ENCODE measurements at regions not wholly inside any gene's neighbourhood (a gene's known extent, or its start where the extent isn't known, plus 50 kb on each side); places are given as distances from the start of the nearest gene placed in this dataset.
"Not testable (repeated sequence)": the region's sequence is repeated elsewhere in the genome, so short reads cannot be mapped to it uniquely, and the experiment has no call there.

DNA sequence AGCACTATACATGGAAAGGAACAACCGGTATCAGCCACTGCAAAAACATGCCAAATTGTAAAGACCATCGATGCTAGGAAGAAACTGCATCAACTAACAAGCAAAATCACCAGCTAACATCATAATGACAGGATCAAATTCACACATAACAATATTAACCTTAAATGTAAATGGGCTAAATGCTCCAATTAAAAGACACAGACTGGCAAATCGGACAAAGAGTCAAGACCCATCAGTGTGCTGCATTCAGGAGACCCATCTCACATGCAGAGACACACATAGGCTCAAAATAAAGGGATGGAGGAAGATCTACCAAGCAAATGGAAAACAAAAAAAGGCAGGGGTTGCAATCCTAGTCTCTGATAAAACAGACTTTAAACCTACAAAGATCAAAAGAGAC, 413.8 kb downstream of the ZEB2 start:
- H3K4me3 ChIP-seq (ENCODE audit: low read depth in 1 of 2, low read length in 2 of 2); H3K27ac ChIP-seq (ENCODE audit: low read depth, low read length); H3K9ac ChIP-seq (ENCODE audit: low read length); H3K4me1 ChIP-seq (ENCODE audit: insufficient read depth, low read length); H3K9me3 ChIP-seq (ENCODE audit: low read length); H3K27me3 ChIP-seq (ENCODE audit: control insufficient read depth in 1 of 2, insufficient read depth in 2 of 2, low read length in 2 of 2); H3K36me3 ChIP-seq (ENCODE audit: insufficient read depth, low read length): not testable (repeated sequence)

DNA sequence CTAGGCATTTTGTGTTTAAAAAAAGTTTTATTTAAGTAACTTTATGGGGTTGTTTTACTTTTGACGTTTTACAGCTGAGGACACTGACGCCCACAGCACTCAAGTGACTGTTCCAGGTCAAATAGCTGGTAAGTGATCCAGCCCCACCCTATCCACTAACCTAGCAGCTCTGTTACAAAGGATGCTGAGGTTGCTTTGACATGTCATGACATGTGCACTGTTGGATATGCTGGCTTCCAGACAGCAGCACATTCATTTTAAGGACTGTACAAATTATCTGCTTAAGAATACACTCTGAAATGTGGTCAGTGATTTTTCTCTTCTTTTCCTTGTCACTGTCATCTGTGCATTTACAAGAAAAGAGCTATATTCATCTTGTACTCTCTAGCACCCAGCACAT, 417.5 kb downstream of the ZEB2 start:
- Histone ChIP-seq H3K9ac (ENCODE audit: low read length) (no peak overlapping the region), H3K4me3 (ENCODE audit: low read depth in 1 of 2, low read length in 2 of 2) (no peak overlapping the region), H3K36me3 (ENCODE audit: insufficient read depth, low read length) (no peaks in the 10 kb centered on the region), H3K27me3 (ENCODE audit: control insufficient read depth in 1 of 2, insufficient read depth in 2 of 2, low read length in 2 of 2) (no peaks in the 10 kb centered on the region), H3K9me3 (ENCODE audit: low read length) (no peaks in the 10 kb centered on the region), H3K4me1 (ENCODE audit: insufficient read depth, low read length) (no peaks in the 10 kb centered on the region), H3K27ac (ENCODE audit: low read depth, low read length) (no peak overlapping the region)

DNA sequence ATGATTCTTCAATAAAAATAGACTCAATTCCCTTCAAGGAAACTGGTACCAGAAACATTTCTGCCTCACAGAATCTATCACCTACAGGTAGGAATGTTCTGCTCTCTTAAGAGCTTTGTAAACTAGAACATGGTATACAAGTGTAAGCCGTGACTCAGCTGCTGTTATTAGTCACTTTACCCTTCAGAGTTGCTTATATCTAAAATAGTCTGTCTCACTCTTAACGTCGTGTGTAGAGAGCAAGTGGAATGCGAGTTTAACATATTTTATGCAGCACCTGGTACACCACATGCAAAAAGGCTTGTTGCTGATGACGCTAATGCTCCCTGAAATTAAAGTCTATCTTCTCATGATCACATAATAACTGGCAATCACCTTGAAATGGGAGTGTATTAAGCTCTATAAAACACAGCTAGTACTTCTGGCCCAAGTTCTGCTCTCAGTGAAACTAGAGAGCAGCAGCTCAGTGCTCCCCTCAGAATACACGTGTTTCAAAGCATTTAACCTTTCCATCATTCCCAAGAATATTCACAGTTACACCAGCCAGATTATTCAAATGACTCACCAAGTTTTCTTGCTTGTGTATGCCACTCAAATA, 420.0 kb downstream of the ZEB2 start:
- Histone ChIP-seq H3K36me3 (ENCODE audit: insufficient read depth, low read length) (no peaks in the 10 kb centered on the region), H3K4me1 (ENCODE audit: insufficient read depth, low read length) (no peaks in the 10 kb centered on the region), H3K9me3 (ENCODE audit: low read length) (no peaks in the 10 kb centered on the region), H3K9ac (ENCODE audit: low read length) (no peak overlapping the region), H3K4me3 (ENCODE audit: low read depth in 1 of 2, low read length in 2 of 2) (no peak overlapping the region), H3K27me3 (ENCODE audit: control insufficient read depth in 1 of 2, insufficient read depth in 2 of 2, low read length in 2 of 2) (no peaks in the 10 kb centered on the region), H3K27ac (ENCODE audit: low read depth, low read length) (no peak overlapping the region)

DNA sequence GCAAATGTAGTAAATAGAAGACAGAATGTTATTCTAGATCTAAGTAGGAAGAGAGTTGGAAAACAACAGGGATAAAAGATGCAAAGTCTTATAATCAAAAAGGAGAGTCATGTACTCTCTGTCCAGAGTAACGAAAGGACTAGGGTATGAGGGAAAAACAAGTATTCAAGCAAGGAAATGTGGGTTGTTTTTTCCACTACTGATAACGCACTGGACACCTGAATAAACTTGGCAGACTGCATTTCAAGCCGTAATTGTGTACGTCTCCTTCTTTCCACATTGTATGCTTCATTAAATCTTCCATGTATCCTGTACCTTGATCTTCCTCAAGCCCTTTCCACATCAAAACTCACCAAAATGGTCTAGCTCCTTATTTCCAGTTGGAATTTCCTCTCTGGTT, 420.6 kb downstream of the ZEB2 start:
- Histone ChIP-seq H3K4me1 (ENCODE audit: insufficient read depth, low read length) (no peaks in the 10 kb centered on the region), H3K27me3 (ENCODE audit: control insufficient read depth in 1 of 2, insufficient read depth in 2 of 2, low read length in 2 of 2) (no peaks in the 10 kb centered on the region), H3K4me3 (ENCODE audit: low read depth in 1 of 2, low read length in 2 of 2) (no peak overlapping the region), H3K9me3 (ENCODE audit: low read length) (no peaks in the 10 kb centered on the region), H3K9ac (ENCODE audit: low read length) (no peak overlapping the region), H3K36me3 (ENCODE audit: insufficient read depth, low read length) (no peaks in the 10 kb centered on the region), H3K27ac (ENCODE audit: low read depth, low read length) (no peak overlapping the region)

DNA sequence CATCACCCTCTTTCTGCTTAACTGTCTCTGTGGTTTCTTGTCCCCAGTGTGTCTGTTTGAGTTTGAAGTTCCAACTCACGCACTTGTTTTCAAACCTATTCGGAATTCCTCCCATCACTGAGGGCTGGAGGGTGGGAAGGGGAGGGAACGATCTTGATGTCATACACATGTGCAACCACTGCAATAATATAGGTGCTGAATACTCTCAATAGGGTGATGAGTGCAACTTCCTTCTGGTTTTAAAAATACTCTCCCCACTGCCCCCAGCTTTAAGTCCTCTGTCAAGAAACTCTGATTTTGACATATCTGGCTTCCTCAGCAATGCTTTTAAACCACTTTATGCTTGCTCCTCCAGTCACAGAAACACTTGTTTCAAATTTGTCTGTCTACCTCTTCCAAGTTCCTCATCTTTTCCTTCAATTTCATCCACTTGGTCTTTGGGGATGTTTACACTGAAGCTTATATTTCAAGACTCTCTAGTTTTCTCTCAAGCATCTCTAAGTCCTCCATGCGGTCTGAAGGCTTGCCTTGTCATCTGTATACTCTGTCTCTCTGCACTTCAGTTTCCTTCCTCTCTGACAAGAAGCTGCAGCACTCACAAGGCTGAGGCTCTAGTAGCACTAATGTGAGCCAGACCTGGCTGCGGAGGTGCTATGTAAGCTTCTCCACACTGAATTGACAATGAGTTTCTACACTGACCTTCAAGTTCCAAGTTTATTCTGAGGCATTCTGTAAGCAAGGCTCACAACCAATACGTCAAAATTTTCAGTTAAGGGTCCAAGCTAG, 422.3 kb downstream of the ZEB2 start:
- H3K9me3 ChIP-seq (ENCODE audit: low read length), result no peaks in the 10 kb centered on the region
- H3K27me3 ChIP-seq (ENCODE audit: control insufficient read depth in 1 of 2, insufficient read depth in 2 of 2, low read length in 2 of 2), result no peaks in the 10 kb centered on the region
- no peaks in the 10 kb centered on the region for H3K36me3 ChIP-seq (ENCODE audit: insufficient read depth, low read length)
- H3K27ac ChIP-seq (ENCODE audit: low read depth, low read length), result no peak overlapping the region
- no peak overlapping the region for H3K4me3 ChIP-seq (ENCODE audit: low read depth in 1 of 2, low read length in 2 of 2)
- H3K9ac ChIP-seq (ENCODE audit: low read length), result no peak overlapping the region
- no peaks in the 10 kb centered on the region for H3K4me1 ChIP-seq (ENCODE audit: insufficient read depth, low read length)

DNA sequence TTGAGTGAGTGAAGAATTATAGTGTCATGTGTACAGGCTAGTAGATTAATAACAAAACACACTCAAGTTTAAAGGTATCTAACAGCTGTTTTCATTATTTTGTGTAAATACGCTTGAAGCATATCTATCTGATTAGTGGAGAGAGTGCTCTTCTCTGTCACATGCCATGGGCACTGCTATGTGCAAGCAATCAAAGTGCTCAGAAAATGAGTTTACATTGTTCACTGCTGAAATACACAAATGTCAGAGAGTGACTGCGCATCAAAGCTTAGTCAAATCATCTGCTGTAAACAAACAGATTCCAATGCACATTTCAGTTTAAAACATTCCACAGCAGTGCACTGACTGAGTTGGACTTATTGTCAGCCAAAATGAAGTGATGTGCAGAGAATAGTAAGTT, 423.4 kb downstream of the ZEB2 start:
- Histone ChIP-seq H3K27me3 (ENCODE audit: control insufficient read depth in 1 of 2, insufficient read depth in 2 of 2, low read length in 2 of 2) (no peaks in the 10 kb centered on the region), H3K4me1 (ENCODE audit: insufficient read depth, low read length) (no peaks in the 10 kb centered on the region), H3K4me3 (ENCODE audit: low read depth in 1 of 2, low read length in 2 of 2) (no peak overlapping the region), H3K9me3 (ENCODE audit: low read length) (no peaks in the 10 kb centered on the region), H3K27ac (ENCODE audit: low read depth, low read length) (no peak overlapping the region), H3K36me3 (ENCODE audit: insufficient read depth, low read length) (no peaks in the 10 kb centered on the region), H3K9ac (ENCODE audit: low read length) (no peak overlapping the region)

DNA sequence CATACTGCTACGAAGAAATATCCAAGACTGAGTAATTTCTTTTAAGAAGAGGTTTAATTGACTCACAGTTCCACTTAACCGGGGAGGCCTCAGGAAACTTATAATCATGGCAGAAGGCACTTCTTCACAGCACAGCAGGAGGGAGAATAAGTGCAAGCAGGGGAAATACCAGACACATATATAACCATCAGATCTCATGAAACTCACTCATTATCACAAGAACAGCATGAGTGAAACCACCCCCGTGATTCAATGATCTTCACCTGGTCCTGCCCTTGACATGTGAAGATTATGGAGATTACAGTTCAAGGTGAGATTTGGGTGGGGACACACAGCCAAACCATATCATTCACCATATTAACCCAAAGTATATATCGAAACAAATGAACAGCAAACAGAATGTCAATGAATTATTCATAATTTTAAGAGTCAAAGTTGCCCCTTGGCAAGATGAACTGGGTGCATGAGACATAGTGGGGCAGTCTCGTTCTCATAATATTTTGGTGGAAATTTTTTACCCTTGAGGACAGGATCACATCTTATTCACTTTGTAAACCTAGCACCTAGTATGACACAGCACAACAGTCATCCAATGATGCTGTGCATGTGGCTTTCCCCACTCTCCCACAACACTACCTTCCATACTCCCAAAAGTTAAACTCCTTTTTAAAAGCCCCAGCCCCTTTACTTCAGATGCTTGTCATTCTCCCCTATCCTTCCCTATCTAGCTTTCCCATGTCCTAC, 425.3 kb downstream of the ZEB2 start:
- Histone ChIP-seq H3K36me3 (ENCODE audit: insufficient read depth, low read length) (no peaks in the 10 kb centered on the region), H3K27ac (ENCODE audit: low read depth, low read length) (no peak overlapping the region), H3K9ac (ENCODE audit: low read length) (no peak overlapping the region), H3K4me3 (ENCODE audit: low read depth in 1 of 2, low read length in 2 of 2) (no peak overlapping the region), H3K4me1 (ENCODE audit: insufficient read depth, low read length) (no peaks in the 10 kb centered on the region), H3K27me3 (ENCODE audit: control insufficient read depth in 1 of 2, insufficient read depth in 2 of 2, low read length in 2 of 2) (no peaks in the 10 kb centered on the region), H3K9me3 (ENCODE audit: low read length) (no peaks in the 10 kb centered on the region)

DNA sequence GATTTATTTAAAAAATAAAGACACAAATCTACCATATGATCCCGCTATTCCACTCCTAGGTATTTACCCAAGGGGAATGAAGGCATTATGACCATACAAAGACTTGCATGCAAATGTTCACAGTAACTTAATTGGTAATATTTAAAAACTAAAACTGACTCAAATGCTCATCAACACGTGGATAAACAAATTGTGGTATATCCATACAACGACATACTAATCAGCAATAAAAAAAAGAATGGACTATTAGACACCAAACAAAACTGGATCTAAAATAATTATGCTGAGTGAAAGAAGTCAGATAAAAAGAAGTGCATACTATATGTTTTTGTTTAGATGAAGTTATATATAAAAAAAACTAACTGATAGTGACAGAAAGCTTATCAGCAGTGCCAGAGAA, 428.3 kb downstream of the ZEB2 start:
- Histone ChIP-seq H3K9me3 (ENCODE audit: low read length) (no peaks in the 10 kb centered on the region), H3K27me3 (ENCODE audit: control insufficient read depth in 1 of 2, insufficient read depth in 2 of 2, low read length in 2 of 2) (no peaks in the 10 kb centered on the region), H3K27ac (ENCODE audit: low read depth, low read length) (no peak overlapping the region), H3K4me3 (ENCODE audit: low read depth in 1 of 2, low read length in 2 of 2) (no peak overlapping the region), H3K36me3 (ENCODE audit: insufficient read depth, low read length) (no peaks in the 10 kb centered on the region), H3K9ac (ENCODE audit: low read length) (no peak overlapping the region), H3K4me1 (ENCODE audit: insufficient read depth, low read length) (no peaks in the 10 kb centered on the region)

DNA sequence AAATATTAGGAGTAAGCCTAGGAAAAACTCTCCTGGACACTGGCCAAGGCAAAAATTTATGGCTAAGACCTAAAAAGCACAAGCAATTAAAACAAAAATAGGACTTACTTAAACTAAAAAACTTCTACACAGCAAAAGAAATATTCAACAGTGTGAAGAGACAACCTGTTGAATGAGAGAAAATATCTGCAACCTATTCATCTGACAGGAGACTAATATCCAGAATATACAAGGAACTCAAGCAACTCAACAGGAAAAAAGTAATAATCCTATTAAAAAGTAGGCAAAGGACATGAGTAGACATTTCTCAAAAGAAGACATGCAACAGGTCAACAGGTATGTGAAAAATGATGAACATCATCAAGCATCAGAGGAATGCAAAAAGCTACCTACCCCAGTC, 431.1 kb downstream of the ZEB2 start:
- Histone ChIP-seq H3K4me3 (ENCODE audit: low read depth in 1 of 2, low read length in 2 of 2) (no peak overlapping the region), H3K27me3 (ENCODE audit: control insufficient read depth in 1 of 2, insufficient read depth in 2 of 2, low read length in 2 of 2) (no peaks in the 10 kb centered on the region)

DNA sequence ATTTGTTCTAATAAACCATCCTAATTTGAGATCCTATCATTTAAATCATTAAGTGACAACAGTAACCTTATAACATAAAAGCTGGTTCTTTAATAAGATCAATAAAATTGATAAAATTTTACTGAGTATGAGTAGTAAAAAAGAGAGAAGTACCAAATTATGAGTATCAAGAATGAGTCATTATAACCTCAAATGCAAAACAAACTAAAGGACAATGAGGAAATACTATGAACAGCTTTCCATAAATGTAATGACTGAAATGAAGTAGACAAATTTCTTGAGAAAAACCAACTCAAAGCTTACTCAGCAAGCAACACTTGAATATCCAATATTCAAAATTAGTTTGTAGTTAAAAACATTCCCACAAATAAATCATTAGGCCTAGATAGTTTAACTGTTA, 433.0 kb downstream of the ZEB2 start:
- Histone ChIP-seq H3K9me3 (ENCODE audit: low read length) (no peaks in the 10 kb centered on the region), H3K4me1 (ENCODE audit: insufficient read depth, low read length) (no peaks in the 10 kb centered on the region), H3K27ac (ENCODE audit: low read depth, low read length) (no peak overlapping the region), H3K4me3 (ENCODE audit: low read depth in 1 of 2, low read length in 2 of 2) (no peak overlapping the region), H3K36me3 (ENCODE audit: insufficient read depth, low read length) (no peaks in the 10 kb centered on the region), H3K9ac (ENCODE audit: low read length) (no peak overlapping the region), H3K27me3 (ENCODE audit: control insufficient read depth in 1 of 2, insufficient read depth in 2 of 2, low read length in 2 of 2) (no peaks in the 10 kb centered on the region)

More for the DNA sequence above, 431.1 kb downstream of the ZEB2 start:
- Histone ChIP-seq H3K4me1 (ENCODE audit: insufficient read depth, low read length) (no peaks in the 10 kb centered on the region), H3K36me3 (ENCODE audit: insufficient read depth, low read length) (no peaks in the 10 kb centered on the region), H3K9ac (ENCODE audit: low read length) (no peak overlapping the region), H3K27ac (ENCODE audit: low read depth, low read length) (no peak overlapping the region), H3K9me3 (ENCODE audit: low read length) (no peaks in the 10 kb centered on the region)

DNA sequence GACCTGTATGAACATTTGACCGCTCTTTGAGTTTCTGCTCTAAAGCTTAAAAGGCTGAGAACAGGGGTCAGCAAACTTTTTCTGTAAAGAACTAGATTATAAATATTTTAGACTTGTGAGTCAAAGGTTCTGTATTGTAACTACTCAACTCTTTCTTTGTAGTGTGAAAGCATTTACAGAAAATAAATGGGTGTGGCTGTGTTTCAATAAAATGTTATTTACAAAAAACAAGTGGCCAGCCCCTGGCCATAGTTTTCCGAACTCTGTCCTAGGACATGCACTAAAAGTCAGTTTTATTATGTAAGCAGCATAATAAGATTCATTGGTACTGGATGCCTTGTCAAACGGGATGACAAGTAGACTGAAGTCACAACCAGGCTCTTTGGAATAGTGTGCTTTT, 434.9 kb downstream of the ZEB2 start:
- Histone ChIP-seq H3K9ac (ENCODE audit: low read length) (no peak overlapping the region), H3K4me1 (ENCODE audit: insufficient read depth, low read length) (no peaks in the 10 kb centered on the region), H3K4me3 (ENCODE audit: low read depth in 1 of 2, low read length in 2 of 2) (no peak overlapping the region), H3K27me3 (ENCODE audit: control insufficient read depth in 1 of 2, insufficient read depth in 2 of 2, low read length in 2 of 2) (no peaks in the 10 kb centered on the region), H3K27ac (ENCODE audit: low read depth, low read length) (no peak overlapping the region), H3K36me3 (ENCODE audit: insufficient read depth, low read length) (no peaks in the 10 kb centered on the region), H3K9me3 (ENCODE audit: low read length) (no peaks in the 10 kb centered on the region)

All from muscle layer of colon (tissue), 2 donors.